ENCODE measurements at regions not wholly inside any gene's neighbourhood (a gene's known extent, or its start where the extent isn't known, plus 50 kb on each side); places are given as distances from the start of the nearest gene placed in this dataset.

DNA sequence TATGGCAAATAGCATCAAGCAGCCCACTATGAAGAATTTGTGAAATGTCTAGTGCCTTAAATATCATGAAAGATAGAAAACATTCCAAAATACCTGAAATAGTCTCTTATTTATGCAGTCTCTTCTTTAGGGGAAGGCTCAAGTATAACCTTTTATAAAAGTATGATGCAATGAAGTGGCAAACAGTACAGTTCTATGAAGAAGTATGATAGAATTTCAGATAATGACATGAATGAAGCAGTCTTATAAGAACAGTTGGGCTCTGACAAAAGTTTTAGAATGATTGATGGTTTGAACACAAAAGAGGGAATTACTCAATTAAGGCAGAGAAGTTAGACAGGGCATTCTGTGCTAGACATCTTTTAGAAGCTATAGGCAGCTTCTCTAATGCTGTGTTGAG is 1791.8 kb upstream of the PIK3C3 start:
- TF ChIP-seq FOXM1 (IDR thresholded peaks at IDR 0.05; ENCODE audit: borderline replicate concordance) (no peak), HDGF (IDR thresholded peaks at IDR 0.05; ENCODE audit: borderline replicate concordance) (no peak), SP1 (IDR thresholded peaks at IDR 0.05) (no peak), L3MBTL2 (conservative IDR thresholded peaks at IDR 0.05) (no peak), FOXA1 (IDR thresholded peaks at IDR 0.05) (no peak), TARDBP (IDR thresholded peaks at IDR 0.05) (no peak)

Data from HEK293T (cell line).